H9 (cell line): ENCODE measurements at regions not wholly inside any gene's neighbourhood (a gene's known extent, or its start where the extent isn't known, plus 50 kb on each side); places are given as distances from the start of the nearest gene placed in this dataset.

ENCODE experiments used
- DNase-seq: peaks from one replicate; pipeline ENCODE4 v3.0.0-alpha.2; 2017
- H2AFZ ChIP-seq: one replicate; pipeline ENCODE4 v1.6.1; 2013; ENCODE audit warnings: mild to moderate bottlenecking, low read length, control low read depth, moderate library complexity
- H2AK5ac ChIP-seq: 2 replicates; pipeline ENCODE4 v1.6.1; 2013; ENCODE audit warnings: low read length, control low read depth, mixed read lengths; ENCODE audit not compliant: insufficient read length
- H2BK120ac ChIP-seq: one replicate; pipeline ENCODE4 v1.6.1; 2013; ENCODE audit warnings: low read depth, mild to moderate bottlenecking, low read length, control low read depth, inconsistent platforms; ENCODE audit not compliant: poor library complexity, severe bottlenecking
- H2BK12ac ChIP-seq: 2 replicates; pipeline ENCODE4 v1.6.1; 2013; ENCODE audit warnings: low read length, control low read depth, mixed read lengths, low read depth; ENCODE audit not compliant: insufficient read length
- H2BK15ac ChIP-seq: 2 replicates; pipeline ENCODE4 v1.6.1; 2013; ENCODE audit warnings: low read depth, low read length, control low read depth
- H2BK20ac ChIP-seq: one replicate; pipeline ENCODE4 v1.6.1; 2013; ENCODE audit warnings: low read depth, mild to moderate bottlenecking, low read length, control low read depth, inconsistent platforms; ENCODE audit not compliant: poor library complexity, severe bottlenecking
- H2BK5ac ChIP-seq: 2 replicates; pipeline ENCODE4 v1.6.1; 2013; ENCODE audit warnings: low read length, control low read depth, mixed read lengths; ENCODE audit not compliant: insufficient read length
- H3K14ac ChIP-seq: 2 replicates; pipeline ENCODE4 v1.6.1; 2013; ENCODE audit warnings: low read length, control low read depth; ENCODE audit not compliant: insufficient read depth
- H3K18ac ChIP-seq: 2 replicates; pipeline ENCODE4 v1.6.1; 2013; ENCODE audit warnings: low read depth, mild to moderate bottlenecking, mixed read lengths, low read length, control low read depth; ENCODE audit not compliant: insufficient read length
- H3K23ac ChIP-seq: 2 replicates; pipeline ENCODE4 v1.6.1; 2013; ENCODE audit warnings: low read length, control low read depth, mixed read lengths, low read depth; ENCODE audit not compliant: insufficient read length
- H3K23me2 ChIP-seq: 2 replicates; pipeline ENCODE4 v1.6.1; 2013; ENCODE audit warnings: low read depth, mild to moderate bottlenecking, mixed read lengths, low read length, control low read depth; ENCODE audit not compliant: insufficient read length, poor library complexity, severe bottlenecking
- H3K27ac ChIP-seq: 2 replicates; pipeline ENCODE4 v1.5.1; 2013; ENCODE audit warnings: low read length, control low read depth, mixed read lengths, low read depth; ENCODE audit not compliant: insufficient read length
- H3K27me3 ChIP-seq: 2 replicates; pipeline ENCODE4 v1.6.1; 2013; ENCODE audit warnings: low read length, control low read depth, inconsistent platforms; ENCODE audit not compliant: insufficient read depth
- H3K4ac ChIP-seq: 2 replicates; pipeline ENCODE4 v1.6.1; 2013; ENCODE audit warnings: low read depth, mild to moderate bottlenecking, control low read depth, inconsistent platforms, low read length, moderate library complexity
- H3K4me1 ChIP-seq: 2 replicates; pipeline ENCODE4 v1.6.1; 2013; ENCODE audit warnings: low read length, control low read depth, inconsistent platforms; ENCODE audit not compliant: insufficient read depth
- H3K4me2 ChIP-seq: 2 replicates; pipeline ENCODE4 v1.6.1; 2013; ENCODE audit warnings: low read length, control low read depth, mixed read lengths; ENCODE audit not compliant: insufficient read length, insufficient read depth
- H3K56ac ChIP-seq: 2 replicates; pipeline ENCODE4 v1.6.1; 2013; ENCODE audit warnings: low read depth, mild to moderate bottlenecking, mixed read lengths, low read length, control low read depth; ENCODE audit not compliant: insufficient read length
- H3K79me1 ChIP-seq: 2 replicates; pipeline ENCODE4 v1.6.1; 2013; ENCODE audit warnings: low read depth, mild to moderate bottlenecking, moderate library complexity, low read length, control low read depth, inconsistent platforms; ENCODE audit not compliant: insufficient read depth, poor library complexity, severe bottlenecking
- H3K79me2 ChIP-seq: 2 replicates; pipeline ENCODE4 v1.6.1; 2013; ENCODE audit warnings: low read length, control low read depth, inconsistent platforms; ENCODE audit not compliant: insufficient read depth
- H3K9ac ChIP-seq: 2 replicates; pipeline ENCODE4 v1.6.1; 2013; ENCODE audit warnings: low read length, control low read depth, mixed read lengths; ENCODE audit not compliant: insufficient read length; ENCODE audit errors: extremely low read depth
- H3K9me3 ChIP-seq: one replicate; pipeline ENCODE4 v1.6.1; 2013; ENCODE audit warnings: low read depth, low read length, inconsistent platforms; ENCODE audit not compliant: control insufficient read depth
- H3T11ph ChIP-seq: one replicate; pipeline ENCODE4 v1.6.1; 2013; ENCODE audit warnings: mild to moderate bottlenecking, low read length, control low read depth, inconsistent platforms
- H4K20me1 ChIP-seq: one replicate; pipeline ENCODE4 v1.6.1; 2013; ENCODE audit not compliant: control insufficient read depth, insufficient read length, insufficient read depth
- H4K5ac ChIP-seq: 2 replicates; pipeline ENCODE4 v1.6.1; 2013; ENCODE audit warnings: low read depth, mild to moderate bottlenecking, mixed read lengths, low read length, control low read depth; ENCODE audit not compliant: insufficient read length
- H4K8ac ChIP-seq: replicated peaks from 2 replicates; pipeline ENCODE4 v1.6.1; 2013; ENCODE audit warnings: low read length, control low read depth, mixed read lengths, low read depth; ENCODE audit not compliant: insufficient read length
- H4K91ac ChIP-seq: 2 replicates; pipeline ENCODE4 v1.6.1; 2013; ENCODE audit warnings: low read depth, mild to moderate bottlenecking, moderate library complexity, mixed read lengths, low read length, control low read depth; ENCODE audit not compliant: insufficient read length
- H3K27ac Mint-ChIP-seq, 3 experiments: 2 replicates in 2 of 3; 3 replicates in 1 of 3; pipeline ENCODE4 v1.8.0; 2020 to 2021; ENCODE audit warnings: mixed read lengths in 3 of 3, mild to moderate bottlenecking in 1 of 3, moderate library complexity in 1 of 3
- H3K27me3 Mint-ChIP-seq: 2 replicates; pipeline ENCODE4 v1.8.0; 2021; ENCODE audit warnings: low read depth, mild to moderate bottlenecking, moderate library complexity, mixed read lengths
- H3K36me3 Mint-ChIP-seq, 3 experiments: 2 replicates in 2 of 3; 3 replicates in 1 of 3; pipeline ENCODE4 v1.8.0; 2020 to 2021; ENCODE audit warnings: low read depth in 3 of 3, mixed read lengths in 3 of 3; ENCODE audit not compliant: insufficient read depth in 1 of 3
- H3K4me1 Mint-ChIP-seq, 2 experiments: 2 replicates each; pipeline ENCODE4 v1.8.0; 2020; ENCODE audit warnings: mixed read lengths in 2 of 2
- H3K4me3 Mint-ChIP-seq, 2 experiments: 2 replicates in 1 of 2; 3 replicates in 1 of 2; pipeline ENCODE4 v1.8.0; 2020 to 2021; ENCODE audit warnings: mild to moderate bottlenecking in 2 of 2, mixed read lengths in 2 of 2, moderate library complexity in 1 of 2
- H3K9me3 Mint-ChIP-seq, 2 experiments: 2 replicates in 1 of 2; 3 replicates in 1 of 2; pipeline ENCODE4 v1.8.0; 2020; ENCODE audit warnings: mild to moderate bottlenecking in 2 of 2, mixed read lengths in 2 of 2, moderate library complexity in 1 of 2
- TF ChIP-seq, protein P1 (sequence below): fragments of 200-600 bp; sonication (generic); conservative IDR thresholded peaks from 3 replicates; pipeline ENCODE4 v1.8.0; 2021; ENCODE audit warnings: antibody characterized with exemption, mild to moderate bottlenecking

- H2BK20ac ChIP-seq = no peak overlapping the region
- no peak overlapping the region for H3K4me2 ChIP-seq
- H2BK120ac ChIP-seq = no peak overlapping the region
- no peak overlapping the region for H3K4ac ChIP-seq
- H4K5ac ChIP-seq = no peak overlapping the region
- H4K20me1 ChIP-seq = no peaks in the 10 kb centered on the region
- no peak overlapping the region for H2AK5ac ChIP-seq
- H3K23ac ChIP-seq = no peak overlapping the region
- H3K27me3 ChIP-seq = no peaks in the 10 kb centered on the region
- H3K79me2 ChIP-seq = no peaks in the 10 kb centered on the region
- Mint-ChIP-seq H3K36me3 (no peaks in the 10 kb centered on the region), H3K4me3 (no peak overlapping the region), H3K4me1 (peaks cover 10 to 13% of the 10 kb centered on the region in 2 experiments), H3K27me3 (no peaks in the 10 kb centered on the region; the same call in 1 of the 2 replicates), H3K27ac (no peak overlapping the region; a peak in 1 of 7 replicates), H3K9me3 (no peaks in the 10 kb centered on the region)
- H3K9ac ChIP-seq = no peak overlapping the region
- no peak overlapping the region for H4K8ac ChIP-seq
- H2BK12ac ChIP-seq = no peak overlapping the region
- H3K27ac ChIP-seq = no peak overlapping the region
- no peak overlapping the region for H2BK5ac ChIP-seq
- no peak for DNase-seq
- no peaks in the 10 kb centered on the region for H3K79me1 ChIP-seq
- no peaks in the 10 kb centered on the region for H3K9me3 ChIP-seq
- TF ChIP-seq, protein P1, sequence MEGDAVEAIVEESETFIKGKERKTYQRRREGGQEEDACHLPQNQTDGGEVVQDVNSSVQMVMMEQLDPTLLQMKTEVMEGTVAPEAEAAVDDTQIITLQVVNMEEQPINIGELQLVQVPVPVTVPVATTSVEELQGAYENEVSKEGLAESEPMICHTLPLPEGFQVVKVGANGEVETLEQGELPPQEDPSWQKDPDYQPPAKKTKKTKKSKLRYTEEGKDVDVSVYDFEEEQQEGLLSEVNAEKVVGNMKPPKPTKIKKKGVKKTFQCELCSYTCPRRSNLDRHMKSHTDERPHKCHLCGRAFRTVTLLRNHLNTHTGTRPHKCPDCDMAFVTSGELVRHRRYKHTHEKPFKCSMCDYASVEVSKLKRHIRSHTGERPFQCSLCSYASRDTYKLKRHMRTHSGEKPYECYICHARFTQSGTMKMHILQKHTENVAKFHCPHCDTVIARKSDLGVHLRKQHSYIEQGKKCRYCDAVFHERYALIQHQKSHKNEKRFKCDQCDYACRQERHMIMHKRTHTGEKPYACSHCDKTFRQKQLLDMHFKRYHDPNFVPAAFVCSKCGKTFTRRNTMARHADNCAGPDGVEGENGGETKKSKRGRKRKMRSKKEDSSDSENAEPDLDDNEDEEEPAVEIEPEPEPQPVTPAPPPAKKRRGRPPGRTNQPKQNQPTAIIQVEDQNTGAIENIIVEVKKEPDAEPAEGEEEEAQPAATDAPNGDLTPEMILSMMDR = no peak
- no peak overlapping the region for H2BK15ac ChIP-seq
- H3K18ac ChIP-seq = no peak overlapping the region
- no peaks in the 10 kb centered on the region for H3K23me2 ChIP-seq
- no peak overlapping the region for H2AFZ ChIP-seq
- no peaks in the 10 kb centered on the region for H3K4me1 ChIP-seq
- H3K14ac ChIP-seq = no peak overlapping the region
- no peak overlapping the region for H3T11ph ChIP-seq
- no peak overlapping the region for H4K91ac ChIP-seq
- H3K56ac ChIP-seq = no peak overlapping the region
Observed at GRCh38 chr19:32177686-32178085, 167.7 kb upstream of the ZNF507 start.
